Astrocyte (in vitro differentiated cells and primary cell): ENCODE measurements at regions not wholly inside any gene's neighbourhood (a gene's known extent, or its start where the extent isn't known, plus 50 kb on each side); places are given as distances from the start of the nearest gene placed in this dataset.

ENCODE experiments used
- CTCF ChIP-seq: IDR thresholded peaks from 2 replicates; pipeline ENCODE4 v1.5.1; 2011; ENCODE audit warnings: low read depth, mild to moderate bottlenecking, inconsistent platforms, low read length, moderate library complexity; ENCODE audit not compliant: insufficient read depth
- EZH2 ChIP-seq: IDR thresholded peaks from 2 replicates; pipeline ENCODE4 v1.6.1; 2012; ENCODE audit warnings: mild to moderate bottlenecking, low read length, inconsistent platforms; ENCODE audit not compliant: insufficient read depth

- TF ChIP-seq CTCF (no peak), EZH2 (no peak)
These were observed 139.4 kb upstream of the DIO2 start for GRCh38 chr14:80350707-80351106.
